H1 (cell line): ENCODE measurements at regions not wholly inside any gene's neighbourhood (a gene's known extent, or its start where the extent isn't known, plus 50 kb on each side); places are given as distances from the start of the nearest gene placed in this dataset.

ENCODE experiments used
- FOSL1 ChIP-seq: IDR thresholded peaks from 2 replicates; pipeline ENCODE4 v1.6.1; 2011; ENCODE audit warnings: mild to moderate bottlenecking, low read depth, low read length, moderate library complexity; ENCODE audit not compliant: insufficient read depth
- JUND ChIP-seq: IDR thresholded peaks from 2 replicates; pipeline ENCODE4 v1.6.1; 2011; ENCODE audit warnings: mild to moderate bottlenecking, improper control_type of control experiment, low read length
- RAD21 ChIP-seq, 2 experiments: IDR thresholded peaks in 1 of 2; conservative IDR thresholded peaks in 1 of 2; 2 replicates each; pipeline ENCODE4 v1.6.1; 2011; ENCODE audit warnings: low read depth in 2 of 2, low read length in 2 of 2, improper control_type of control experiment in 1 of 2, inconsistent platforms in 1 of 2, mild to moderate bottlenecking in 1 of 2, moderate library complexity in 1 of 2
- RBBP5 ChIP-seq: IDR thresholded peaks from 2 replicates; pipeline ENCODE4 v1.7.1; 2012; ENCODE audit warnings: low read depth, mild to moderate bottlenecking, inconsistent platforms, low read length, moderate library complexity, borderline replicate concordance
- RFX5 ChIP-seq: IDR thresholded peaks from 2 replicates; pipeline ENCODE4 v1.6.1; 2011; ENCODE audit warnings: low read depth, low read length, improper control_type of control experiment, borderline replicate concordance
- TAF1 ChIP-seq: IDR thresholded peaks from 2 replicates; pipeline ENCODE4 v1.6.1; 2011; ENCODE audit warnings: mild to moderate bottlenecking, low read depth, low read length

DNA sequence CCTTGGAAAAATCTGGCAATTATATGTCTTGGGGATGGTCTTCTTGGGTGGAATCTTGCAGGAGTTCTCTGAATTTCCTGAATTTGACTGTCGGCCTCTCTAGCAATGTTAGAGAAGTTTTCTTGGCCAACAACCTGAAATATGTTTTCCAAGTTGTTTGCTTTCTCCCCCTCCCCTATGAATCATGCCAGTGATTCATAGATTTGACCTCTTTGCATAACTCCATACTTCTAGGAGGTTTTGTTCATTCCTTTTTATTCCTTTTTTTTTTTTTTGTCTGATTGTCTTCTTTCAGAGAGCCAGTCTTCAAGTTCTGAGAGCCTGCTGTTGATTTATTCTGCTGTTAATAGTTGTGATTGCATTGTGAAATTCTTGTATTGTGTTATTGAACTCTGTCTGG is 56.7 kb upstream of the SLC44A1 start (continued):
- TF ChIP-seq RBBP5: no peak
- TF ChIP-seq RFX5: no peak
- TF ChIP-seq FOSL1: no peak
- TF ChIP-seq TAF1: no peak
- TF ChIP-seq RAD21 (IDR thresholded peaks at IDR 0.05 in 1 of 2, conservative IDR thresholded peaks at IDR 0.05 in 1 of 2; ENCODE audit: low read depth in 2 of 2, low read length in 2 of 2): no peak
- TF ChIP-seq JUND: no peak
